ENCODE measurements at regions not wholly inside any gene's neighbourhood (a gene's known extent, or its start where the extent isn't known, plus 50 kb on each side); places are given as distances from the start of the nearest gene placed in this dataset.

DNA sequence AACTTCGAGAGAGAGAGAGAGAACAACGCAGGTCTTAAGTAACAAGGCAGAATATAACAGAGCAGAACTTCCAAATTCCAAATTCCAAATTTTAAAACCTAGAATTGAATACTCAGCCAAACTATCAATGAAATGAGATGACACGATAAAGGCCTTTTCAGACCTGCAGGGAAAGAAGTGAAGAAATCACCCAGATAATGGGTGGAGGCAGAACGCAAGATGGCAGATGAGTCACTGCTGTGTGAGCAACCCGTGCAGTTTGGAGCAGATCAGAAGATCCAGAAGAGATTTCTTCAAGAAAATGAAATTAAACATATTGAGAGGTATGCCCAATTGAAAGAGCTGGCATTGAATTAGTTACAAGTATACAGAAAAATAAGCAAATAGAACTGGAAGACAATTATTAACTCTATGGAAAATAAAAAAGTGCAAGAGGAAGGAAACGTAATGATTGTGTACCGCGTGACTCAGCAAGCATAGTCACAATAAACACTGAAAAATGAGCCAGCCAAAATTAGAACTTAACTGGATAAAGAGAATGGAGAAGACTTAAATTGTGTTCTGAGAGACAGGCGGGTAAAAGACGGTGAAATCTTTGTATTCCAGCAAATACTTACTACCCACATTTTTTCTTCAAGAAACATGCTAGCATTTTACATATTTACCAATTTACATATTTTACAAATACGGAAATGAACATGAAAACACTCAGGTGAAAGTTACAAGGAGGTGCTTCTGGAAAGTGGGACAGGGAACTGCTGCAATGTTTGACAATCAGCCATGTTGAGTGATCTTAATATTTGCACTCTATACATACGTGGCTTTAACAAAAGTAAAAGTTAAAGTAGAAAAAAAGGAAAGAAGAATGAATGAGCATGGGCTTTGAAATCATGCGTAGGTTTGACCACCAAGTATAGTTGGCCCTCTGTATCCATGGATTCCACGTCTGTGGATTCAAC, 87.9 kb upstream of the CDYL start:
- TF ChIP-seq, protein P1, sequence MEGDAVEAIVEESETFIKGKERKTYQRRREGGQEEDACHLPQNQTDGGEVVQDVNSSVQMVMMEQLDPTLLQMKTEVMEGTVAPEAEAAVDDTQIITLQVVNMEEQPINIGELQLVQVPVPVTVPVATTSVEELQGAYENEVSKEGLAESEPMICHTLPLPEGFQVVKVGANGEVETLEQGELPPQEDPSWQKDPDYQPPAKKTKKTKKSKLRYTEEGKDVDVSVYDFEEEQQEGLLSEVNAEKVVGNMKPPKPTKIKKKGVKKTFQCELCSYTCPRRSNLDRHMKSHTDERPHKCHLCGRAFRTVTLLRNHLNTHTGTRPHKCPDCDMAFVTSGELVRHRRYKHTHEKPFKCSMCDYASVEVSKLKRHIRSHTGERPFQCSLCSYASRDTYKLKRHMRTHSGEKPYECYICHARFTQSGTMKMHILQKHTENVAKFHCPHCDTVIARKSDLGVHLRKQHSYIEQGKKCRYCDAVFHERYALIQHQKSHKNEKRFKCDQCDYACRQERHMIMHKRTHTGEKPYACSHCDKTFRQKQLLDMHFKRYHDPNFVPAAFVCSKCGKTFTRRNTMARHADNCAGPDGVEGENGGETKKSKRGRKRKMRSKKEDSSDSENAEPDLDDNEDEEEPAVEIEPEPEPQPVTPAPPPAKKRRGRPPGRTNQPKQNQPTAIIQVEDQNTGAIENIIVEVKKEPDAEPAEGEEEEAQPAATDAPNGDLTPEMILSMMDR (IDR thresholded peaks at IDR 0.05; ENCODE audit: borderline replicate concordance, insufficient read depth, low read depth, low read length), result no peak
- H3K4me3 ChIP-seq (ENCODE audit: low read depth, low read length), result no peak overlapping the region

DNA sequence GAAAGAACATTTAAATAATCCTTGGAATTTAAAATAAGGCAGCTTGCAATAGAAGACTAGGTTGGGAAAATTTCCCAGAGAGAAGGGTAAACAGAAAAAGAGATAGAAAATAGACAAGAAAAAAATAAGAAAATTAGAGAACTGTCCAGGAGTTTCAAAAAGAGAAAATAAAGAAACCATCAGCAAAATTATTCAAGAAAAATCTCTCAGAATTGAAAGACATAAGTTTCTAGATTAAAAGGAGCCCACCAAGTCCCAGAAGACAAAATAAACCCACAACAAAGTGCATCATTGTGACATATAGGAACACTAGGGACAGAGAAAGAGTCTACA, 88.6 kb upstream of the CDYL start:
- TF ChIP-seq, protein P1 (IDR thresholded peaks at IDR 0.05; ENCODE audit: borderline replicate concordance, insufficient read depth, low read depth, low read length), result no peak
- no peak overlapping the region for H3K4me3 ChIP-seq (ENCODE audit: low read depth, low read length)

DNA sequence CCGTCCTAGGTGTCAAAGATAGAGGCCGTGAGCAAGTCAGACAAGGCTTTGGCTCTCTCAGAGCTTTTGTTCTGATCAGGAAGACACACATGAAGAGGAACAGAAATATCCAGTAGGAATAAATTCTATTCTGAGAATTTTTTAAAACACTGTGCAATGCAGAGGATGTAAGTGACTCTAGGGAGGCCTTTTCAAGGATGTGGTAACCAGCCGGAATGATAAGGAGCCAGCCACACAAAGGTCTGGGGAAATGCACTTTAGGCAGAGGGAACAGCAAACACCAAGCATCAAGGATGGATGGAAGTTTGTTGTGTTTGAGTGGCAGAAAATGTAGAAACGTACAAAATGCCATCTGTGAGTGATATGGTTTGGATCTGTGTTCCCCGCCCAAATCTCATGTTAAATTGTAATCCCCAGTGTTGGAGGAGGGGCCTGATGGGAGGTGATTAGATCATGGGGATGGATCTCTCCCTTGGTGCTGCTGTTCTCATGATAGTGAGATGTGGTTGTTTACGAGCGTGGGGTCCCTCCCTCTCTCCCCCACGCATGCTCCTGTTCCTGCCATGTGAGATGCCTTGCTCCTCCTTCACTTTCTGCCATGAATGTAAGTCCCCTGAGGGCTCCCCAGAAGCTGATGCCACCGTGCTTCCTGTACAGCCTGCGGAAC, 93.6 kb upstream of the CDYL start:
- TF ChIP-seq, protein P1 (IDR thresholded peaks at IDR 0.05; ENCODE audit: borderline replicate concordance, insufficient read depth, low read depth, low read length), result no peak
- no peak overlapping the region for H3K4me3 ChIP-seq (ENCODE audit: low read depth, low read length)

DNA sequence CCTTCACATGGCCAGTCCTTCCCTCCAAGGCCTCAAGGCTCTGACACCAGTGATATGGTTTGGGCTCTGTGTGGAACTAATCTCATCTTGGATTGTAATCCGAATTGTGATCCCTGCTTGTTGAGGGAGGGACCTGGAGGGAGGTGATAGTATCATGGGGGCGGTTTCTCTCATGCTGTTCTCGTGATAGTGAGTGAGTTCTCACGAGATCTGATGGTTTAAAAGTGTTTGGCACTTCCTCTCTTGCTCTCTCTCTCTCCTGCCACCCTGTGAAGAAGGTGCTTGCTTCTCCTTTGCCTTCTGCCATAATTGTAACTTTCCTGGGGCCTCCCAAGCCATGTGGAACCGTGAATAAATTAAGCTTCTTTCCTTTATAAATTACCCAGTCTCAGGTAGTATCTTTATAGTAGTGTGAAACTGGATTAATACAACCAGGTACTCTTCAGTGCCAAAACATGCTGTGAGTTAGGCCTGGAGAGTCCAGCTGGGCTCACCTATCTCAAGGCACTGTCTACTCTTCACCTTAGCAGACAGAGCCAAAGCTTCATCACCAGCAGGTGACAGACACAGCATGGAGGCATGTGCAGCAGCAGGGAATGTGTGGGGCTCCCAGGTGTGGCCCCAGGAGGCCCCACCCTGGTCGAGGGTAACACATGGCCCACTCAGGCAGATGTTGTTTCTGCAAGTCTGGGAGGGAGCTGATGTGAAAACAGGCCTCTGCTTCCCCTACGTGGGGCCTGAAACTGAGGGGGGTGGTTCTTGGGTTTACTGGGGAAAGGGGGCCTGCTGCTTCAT, 97.5 kb upstream of the CDYL start:
- TF ChIP-seq, protein P1 (IDR thresholded peaks at IDR 0.05; ENCODE audit: borderline replicate concordance, insufficient read depth, low read depth, low read length), result no peak
- no peak overlapping the region for H3K4me3 ChIP-seq (ENCODE audit: low read depth, low read length)

DNA sequence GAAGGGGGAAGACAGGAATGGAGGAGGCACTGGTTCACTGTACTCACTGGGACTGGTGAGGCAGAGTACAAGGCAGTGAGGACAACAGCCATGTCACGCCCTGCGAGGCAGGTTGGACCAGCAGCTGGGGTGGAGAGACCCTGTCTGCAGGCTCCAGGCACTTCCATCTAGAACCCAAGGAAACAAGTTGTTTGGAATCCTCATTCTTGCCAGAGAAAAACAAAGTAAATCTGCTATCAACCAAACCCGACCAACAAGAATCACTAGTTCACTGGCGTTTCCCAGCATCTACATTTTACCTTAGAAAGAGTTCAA, 98.5 kb upstream of the CDYL start:
- no peak overlapping the region for H3K4me3 ChIP-seq (ENCODE audit: low read depth, low read length)
- TF ChIP-seq, protein P1 (IDR thresholded peaks at IDR 0.05; ENCODE audit: borderline replicate concordance, insufficient read depth, low read depth, low read length), result no peak

DNA sequence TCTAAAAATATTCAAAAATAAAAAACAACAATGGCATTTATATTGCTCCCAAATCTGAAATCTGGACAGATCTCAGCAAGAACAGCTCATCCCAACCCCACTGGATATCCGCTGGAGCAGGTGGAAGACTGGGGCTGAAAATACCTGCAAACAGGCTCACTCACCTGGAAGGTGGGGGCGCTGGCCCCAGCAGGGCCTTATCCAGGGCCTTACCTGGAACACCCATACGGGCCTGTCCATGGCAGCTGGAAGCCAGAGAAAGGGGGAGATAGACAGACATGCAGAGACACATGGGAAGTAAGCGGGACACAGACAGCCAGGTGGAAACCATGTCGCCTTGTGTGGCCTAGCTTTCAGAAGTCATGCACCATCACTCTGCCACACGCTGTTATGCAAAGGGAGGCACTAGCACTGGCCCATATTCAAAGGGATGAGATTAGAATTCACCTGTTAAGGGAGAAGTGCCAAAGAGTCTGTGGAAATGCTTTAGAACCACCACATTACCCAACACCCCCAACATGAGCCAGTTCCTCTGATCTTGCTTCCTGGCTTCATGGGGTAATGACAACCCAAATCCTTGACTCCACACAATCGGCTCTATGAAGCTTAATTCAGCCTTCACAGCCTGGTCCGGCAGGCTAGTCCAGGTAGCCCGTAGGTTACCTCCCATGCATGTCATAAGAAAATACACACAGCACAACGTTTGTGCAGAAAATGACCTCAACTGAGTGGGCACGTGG, 99.0 kb upstream of the CDYL start:
- TF ChIP-seq, protein P1 (IDR thresholded peaks at IDR 0.05; ENCODE audit: borderline replicate concordance, insufficient read depth, low read depth, low read length), result no peak
- H3K4me3 ChIP-seq (ENCODE audit: low read depth, low read length), result no peak overlapping the region

Data from GM12875 (cell line).